ENCODE measurements at regions not wholly inside any gene's neighbourhood (a gene's known extent, or its start where the extent isn't known, plus 50 kb on each side); places are given as distances from the start of the nearest gene placed in this dataset.
"Not testable (repeated sequence)": the region's sequence is repeated elsewhere in the genome, so short reads cannot be mapped to it uniquely, and the experiment has no call there.

GRCh38 chr5:90284375-90284774 lies 125.2 kb downstream of the CETN3 start:
- no peak for DNase-seq

GRCh38 chr5:90279091-90279490 lies 130.5 kb downstream of the CETN3 start:
- DNase-seq: no peak

- no peak for DNase-seq
Measured at GRCh38 chr5:90274216-90274615, 135.3 kb downstream of the CETN3 start.

GRCh38 chr5:90267646-90268045 lies 141.9 kb downstream of the CETN3 start:
- DNase-seq: no peak

GRCh38 chr5:90265545-90265857 lies 144.1 kb downstream of the CETN3 start:
- no peak for DNase-seq

- peak; percentile 38 for DNase-seq
Measured at GRCh38 chr5:90264689-90265544, 144.6 kb downstream of the CETN3 start.

GRCh38 chr5:90263102-90263820 lies 146.3 kb downstream of the CETN3 start:
- no peak for DNase-seq

- no peak for DNase-seq
Measured at GRCh38 chr5:90251447-90251846, 158.1 kb downstream of the CETN3 start.

GRCh38 chr5:90248640-90249039 lies 160.9 kb downstream of the CETN3 start:
- no peak for DNase-seq

- not testable (repeated sequence) for DNase-seq
Measured at GRCh38 chr5:90243848-90244247, 165.7 kb downstream of the CETN3 start.

GRCh38 chr5:90233476-90233875 lies 176.1 kb downstream of the CETN3 start:
- DNase-seq: no peak

GRCh38 chr5:90231688-90232087 lies 177.9 kb downstream of the CETN3 start:
- no peak for DNase-seq

- DNase-seq: no peak
Measured at GRCh38 chr5:90227683-90228082, 181.9 kb downstream of the CETN3 start.

GRCh38 chr5:90226433-90227099 lies 183.0 kb downstream of the CETN3 start:
- no peak for DNase-seq

GRCh38 chr5:90224342-90224741 lies 185.2 kb downstream of the CETN3 start:
- DNase-seq: no peak

- DNase-seq: no peak
Measured at GRCh38 chr5:90223756-90224155, 185.8 kb downstream of the CETN3 start.

GRCh38 chr5:90221951-90222350 lies 187.6 kb downstream of the CETN3 start:
- DNase-seq: no peak

GRCh38 chr5:90220554-90220953 lies 189.0 kb downstream of the CETN3 start:
- DNase-seq: no peak

- DNase-seq: no peak
Measured at GRCh38 chr5:90214991-90215390, 194.6 kb downstream of the CETN3 start.

- DNase-seq: not testable (repeated sequence)
Measured at GRCh38 chr5:90208323-90208722, 201.2 kb downstream of the CETN3 start.

GRCh38 chr5:90201923-90202322 lies 207.6 kb downstream of the CETN3 start:
- no peak for DNase-seq

GRCh38 chr5:90193185-90193822 lies 216.3 kb downstream of the CETN3 start:
- no peak for DNase-seq

- DNase-seq: no peak
Measured at GRCh38 chr5:90191352-90192045, 218.1 kb downstream of the CETN3 start.

Measured in activated CD4-positive, CD25-positive, alpha-beta regulatory T cell treated with anti-CD3 and anti-CD28 coated beads, Interleukin-2, amount 50 U/mL, for 72 hours (primary cell).